GM23248 (cell line): ENCODE measurements at regions not wholly inside any gene's neighbourhood (a gene's known extent, or its start where the extent isn't known, plus 50 kb on each side); places are given as distances from the start of the nearest gene placed in this dataset.
A peak's percentile ranks its signal among the peaks of the same experiment; 100 is the strongest.
"Not testable (repeated sequence)": the region's sequence is repeated elsewhere in the genome, so short reads cannot be mapped to it uniquely, and the experiment has no call there.

Source experiments
- DNase-seq: peaks from one replicate; pipeline ENCODE4 v3.0.0-alpha.2; 2015
- H2AFZ ChIP-seq: fragments of 200-600 bp; sonication (generic); 2 replicates; pipeline ENCODE4 v1.6.1; 2016; ENCODE audit warnings: antibody characterized with exemption
- H3F3A ChIP-seq: fragments of 200-600 bp; sonication (generic); 2 replicates; pipeline ENCODE4 v1.6.1; 2016; ENCODE audit warnings: mild to moderate bottlenecking, antibody characterized with exemption, mixed run types; ENCODE audit not compliant: insufficient read depth
- H3K27ac ChIP-seq: fragments of 200-600 bp; sonication (generic); 2 replicates; pipeline ENCODE4 v1.5.1; 2016; ENCODE audit warnings: mild to moderate bottlenecking
- H3K27me3 ChIP-seq: fragments of 200-600 bp; sonication (generic); replicated peaks from 2 replicates; pipeline ENCODE4 v1.6.1; 2016; ENCODE audit warnings: mild to moderate bottlenecking; ENCODE audit not compliant: insufficient read depth
- H3K36me3 ChIP-seq: fragments of 200-600 bp; sonication (generic); 2 replicates; pipeline ENCODE4 v1.6.1; 2016; ENCODE audit warnings: low read depth, mild to moderate bottlenecking
- H3K4me1 ChIP-seq: fragments of 200-600 bp; sonication (generic); 2 replicates; pipeline ENCODE4 v1.6.1; 2016; ENCODE audit warnings: mild to moderate bottlenecking; ENCODE audit not compliant: insufficient read depth
- H3K4me2 ChIP-seq: fragments of 200-600 bp; sonication (generic); one replicate; pipeline ENCODE4 v1.6.1; 2016; ENCODE audit warnings: mild to moderate bottlenecking; ENCODE audit not compliant: unreplicated experiment
- H3K4me3 ChIP-seq: fragments of 200-600 bp; sonication (generic); 2 replicates; pipeline ENCODE4 v1.5.1; 2016; ENCODE audit warnings: mild to moderate bottlenecking
- H3K79me2 ChIP-seq: fragments of 200-600 bp; sonication (generic); 2 replicates; pipeline ENCODE4 v1.6.1; 2016; ENCODE audit warnings: mild to moderate bottlenecking; ENCODE audit not compliant: insufficient read depth
- H3K9ac ChIP-seq: fragments of 200-600 bp; sonication (generic); 2 replicates; pipeline ENCODE4 v1.6.1; 2016; ENCODE audit warnings: mild to moderate bottlenecking
- H3K9me2 ChIP-seq: fragments of 200-600 bp; sonication (generic); 2 replicates; pipeline ENCODE4 v1.6.1; 2016; ENCODE audit warnings: mixed run types, mild to moderate bottlenecking, moderate library complexity; ENCODE audit not compliant: insufficient read depth
- H3K9me3 ChIP-seq: fragments of 200-600 bp; sonication (generic); one replicate; pipeline ENCODE4 v1.6.1; 2017; ENCODE audit warnings: low read depth
- H4K20me1 ChIP-seq: fragments of 200-600 bp; sonication (generic); 2 replicates; pipeline ENCODE4 v1.6.0; 2016; ENCODE audit not compliant: insufficient read depth
- EZH2 ChIP-seq: fragments of 200-600 bp; sonication (generic); IDR thresholded peaks from 2 replicates; pipeline ENCODE4 v1.6.1; 2018; ENCODE audit warnings: antibody characterized with exemption, mild to moderate bottlenecking; ENCODE audit not compliant: insufficient read depth, poor library complexity, severe bottlenecking
- EZH2phosphoT487 ChIP-seq: fragments of 200-600 bp; sonication (generic); IDR thresholded peaks from 2 replicates; pipeline ENCODE4 v1.6.1; 2018; ENCODE audit warnings: antibody characterized with exemption, moderate library complexity, mild to moderate bottlenecking, low read depth; ENCODE audit not compliant: insufficient read depth
- WGBS, 2 experiments: methylation state at CpG; one replicate each; pipeline ENCODE4 v1.1.6; 2015 to 2017; ENCODE audit warnings: low lambda C conversion rate in 2 of 2, low coverage in 1 of 2; ENCODE audit errors: missing lambda C conversion rate in 2 of 2; 5-methylcytosine and 5-hydroxymethylcytosine counted together
- in situ Hi-C: fragments of 300-500 bp; cut with MboI; formaldehyde crosslinking; loops from 2 replicates; pipeline ENCODE4 v1.15.0; 2020

- Histone ChIP-seq H3K4me1 (no peaks in the 10 kb centered on the region), H3F3A (no peaks in the 10 kb centered on the region), H2AFZ (no peak overlapping the region), H3K9me3 (no peaks in the 10 kb centered on the region), H3K4me3 (no peak overlapping the region), H3K27me3 (no peaks in the 10 kb centered on the region), H3K4me2 (no peak overlapping the region), H3K27ac (no peak overlapping the region), H4K20me1 (no peaks in the 10 kb centered on the region), H3K79me2 (no peaks in the 10 kb centered on the region), H3K9me2 (no peaks in the 10 kb centered on the region), H3K36me3 (no peaks in the 10 kb centered on the region), H3K9ac (no peak overlapping the region)
- DNase-seq = peak; percentile 22
- TF ChIP-seq EZH2phosphoT487 = no peak
- in situ Hi-C loops = no loop called here
- WGBS, 2 experiments = 97 to 98% methylated on average over 3 of the region's 3 CpGs
Observed at GRCh38 chr1:87410776-87411480, 82.2 kb downstream of the LMO4 start.

GRCh38 chr1:87413846-87414245 lies 85.2 kb downstream of the LMO4 start:
- H3K4me1 ChIP-seq, H3F3A ChIP-seq, in situ Hi-C loops, H3K9me2 ChIP-seq, H3K36me3 ChIP-seq, H3K9me3 ChIP-seq, H3K27ac ChIP-seq, H3K4me3 ChIP-seq, H3K4me2 ChIP-seq, H3K79me2 ChIP-seq, H4K20me1 ChIP-seq, H2AFZ ChIP-seq, DNase-seq, H3K27me3 ChIP-seq, H3K9ac ChIP-seq: not testable (repeated sequence)
- WGBS, 2 experiments = 72 to 88% methylated on average over 2 of the region's 2 CpGs

- no peak overlapping the region for H3K9ac ChIP-seq
- H3K79me2 ChIP-seq = no peaks in the 10 kb centered on the region
- in situ Hi-C loops = no loop called here
- no peaks in the 10 kb centered on the region for H3K27me3 ChIP-seq
- no peaks in the 10 kb centered on the region for H4K20me1 ChIP-seq
- H3F3A ChIP-seq = no peaks in the 10 kb centered on the region
- H2AFZ ChIP-seq = no peak overlapping the region
- H3K9me3 ChIP-seq = no peaks in the 10 kb centered on the region
- no peak for DNase-seq
- no peak overlapping the region for H3K27ac ChIP-seq
- H3K4me3 ChIP-seq = no peak overlapping the region
- WGBS, 2 experiments = 56 to 59% methylated on average over 3 of the region's 3 CpGs
- no peaks in the 10 kb centered on the region for H3K36me3 ChIP-seq
- no peaks in the 10 kb centered on the region for H3K4me1 ChIP-seq
- H3K4me2 ChIP-seq = no peak overlapping the region
- no peak for TF ChIP-seq EZH2phosphoT487
- TF ChIP-seq EZH2 = no peak
- no peaks in the 10 kb centered on the region for H3K9me2 ChIP-seq
Observed at GRCh38 chr1:87418048-87418447, 89.4 kb downstream of the LMO4 start.

GRCh38 chr1:87421809-87422208 lies 93.1 kb downstream of the LMO4 start:
- no peak overlapping the region for H3K9ac ChIP-seq
- no peaks in the 10 kb centered on the region for H3K36me3 ChIP-seq
- peaks cover 8% of the 10 kb centered on the region for H3K4me1 ChIP-seq
- TF ChIP-seq EZH2phosphoT487 = no peak
- TF ChIP-seq EZH2 = no peak
- no peaks in the 10 kb centered on the region for H4K20me1 ChIP-seq
- no peak overlapping the region for H3K4me3 ChIP-seq
- H3K9me3 ChIP-seq = no peaks in the 10 kb centered on the region
- H3K9me2 ChIP-seq = no peaks in the 10 kb centered on the region
- H3K4me2 ChIP-seq = no peak overlapping the region
- H3K79me2 ChIP-seq = no peaks in the 10 kb centered on the region
- H3K27ac ChIP-seq = no peak overlapping the region
- no peak overlapping the region for H2AFZ ChIP-seq
- H3F3A ChIP-seq = no peaks in the 10 kb centered on the region
- no peak for DNase-seq
- in situ Hi-C loops = no loop called here
- H3K27me3 ChIP-seq = no peaks in the 10 kb centered on the region

- Histone ChIP-seq H3K79me2 (no peaks in the 10 kb centered on the region), H3K4me1 (peaks cover 11% of the 10 kb centered on the region), H3K27me3 (no peaks in the 10 kb centered on the region; the same call in 1 of the 2 replicates), H3K9me3 (no peaks in the 10 kb centered on the region), H3F3A (no peaks in the 10 kb centered on the region), H3K9ac (no peak overlapping the region), H4K20me1 (no peaks in the 10 kb centered on the region), H3K9me2 (no peaks in the 10 kb centered on the region), H3K27ac (no peak overlapping the region), H3K4me2 (no peak overlapping the region), H3K4me3 (no peak overlapping the region), H3K36me3 (no peaks in the 10 kb centered on the region), H2AFZ (no peak overlapping the region)
- TF ChIP-seq EZH2phosphoT487 = no peak
- TF ChIP-seq EZH2 = no peak
- in situ Hi-C loops = no loop called here
- no peak for DNase-seq
- 100% methylated on average over 1 of the region's 1 CpG for WGBS, 2 experiments
Observed at GRCh38 chr1:87424541-87424940, 95.9 kb downstream of the LMO4 start.
